ENCODE measurements at regions not wholly inside any gene's neighbourhood (a gene's known extent, or its start where the extent isn't known, plus 50 kb on each side); places are given as distances from the start of the nearest gene placed in this dataset.

- Mint-ChIP-seq H3K4me3 (ENCODE audit: unreplicated experiment) (no peak overlapping the region), H3K27me3 (ENCODE audit: low read depth) (peaks cover 1% of the 10 kb centered on the region), H3K36me3 (ENCODE audit: low read depth) (no peaks in the 10 kb centered on the region), H3K4me1 (ENCODE audit: low read depth) (peaks cover 31% of the 10 kb centered on the region), H3K9me3 (ENCODE audit: low read depth) (no peaks in the 10 kb centered on the region), H3K27ac (ENCODE audit: unreplicated experiment) (peak overlapping the region; percentile 24)
- TF ChIP-seq CTCF (IDR thresholded peaks at IDR 0.05), result no peak
- no peak for DNase-seq (ENCODE audit: low spot score)
Measured at GRCh38 chr16:85389679-85390470, 223.2 kb upstream of the GSE1 start.

GRCh38 chr16:85390511-85391174, 222.5 kb upstream of the GSE1 start:
- no peak overlapping the region for H3K4me3 Mint-ChIP-seq (ENCODE audit: unreplicated experiment)
- no peaks in the 10 kb centered on the region for H3K36me3 Mint-ChIP-seq (ENCODE audit: low read depth)
- peak; percentile 89 for DNase-seq (ENCODE audit: low spot score)
- TF ChIP-seq CTCF (IDR thresholded peaks at IDR 0.05), result no peak
- H3K27ac Mint-ChIP-seq (ENCODE audit: unreplicated experiment), result peak overlapping the region; percentile 68
- no peaks in the 10 kb centered on the region for H3K9me3 Mint-ChIP-seq (ENCODE audit: low read depth)
- H3K4me1 Mint-ChIP-seq (ENCODE audit: low read depth), result peaks cover 39% of the 10 kb centered on the region
- peaks cover 1% of the 10 kb centered on the region for H3K27me3 Mint-ChIP-seq (ENCODE audit: low read depth)

GRCh38 chr16:85391175-85391707, 221.9 kb upstream of the GSE1 start:
- H3K27ac Mint-ChIP-seq (ENCODE audit: unreplicated experiment), result peak overlapping the region; percentile 68
- no peaks in the 10 kb centered on the region for H3K36me3 Mint-ChIP-seq (ENCODE audit: low read depth)
- DNase-seq (ENCODE audit: low spot score), result no peak
- TF ChIP-seq CTCF (IDR thresholded peaks at IDR 0.05), result no peak
- no peak overlapping the region for H3K4me3 Mint-ChIP-seq (ENCODE audit: unreplicated experiment)
- H3K27me3 Mint-ChIP-seq (ENCODE audit: low read depth), result peaks cover 1% of the 10 kb centered on the region
- H3K4me1 Mint-ChIP-seq (ENCODE audit: low read depth), result peaks cover 44% of the 10 kb centered on the region
- no peaks in the 10 kb centered on the region for H3K9me3 Mint-ChIP-seq (ENCODE audit: low read depth)

GRCh38 chr16:85391769-85392583, 221.1 kb upstream of the GSE1 start:
- no peak for DNase-seq (ENCODE audit: low spot score)
- Mint-ChIP-seq H3K4me3 (ENCODE audit: unreplicated experiment) (no peak overlapping the region), H3K27ac (ENCODE audit: unreplicated experiment) (no peak overlapping the region), H3K4me1 (ENCODE audit: low read depth) (peaks cover 51% of the 10 kb centered on the region), H3K36me3 (ENCODE audit: low read depth) (no peaks in the 10 kb centered on the region), H3K27me3 (ENCODE audit: low read depth) (peaks cover 1% of the 10 kb centered on the region), H3K9me3 (ENCODE audit: low read depth) (no peaks in the 10 kb centered on the region)
- TF ChIP-seq CTCF (IDR thresholded peaks at IDR 0.05), result no peak

All from chondrocyte (in vitro differentiated cells).